PC-3 (cell line): ENCODE measurements at regions not wholly inside any gene's neighbourhood (a gene's known extent, or its start where the extent isn't known, plus 50 kb on each side); places are given as distances from the start of the nearest gene placed in this dataset.

Experiments
- ATAC-seq: fragments of 200-7000 bp; cut with Tn5 transposase; 2 replicates; pipeline ENCODE4 v1.9.1; 2020; ENCODE audit warnings: mild to moderate bottlenecking, moderate library complexity
- BruUV-seq: library from RNA; stranded (reverse); fragments of 400-500 nt; replicated peaks from 2 replicates; lab custom pipeline; 2021; lab: Mats Ljungman, UMichigan
- CTCF ChIA-PET: fragments of 300-600 bp; sonication (Branson Sonifier 250); formaldehyde crosslinking; loops from one replicate; lab custom pipeline; 2022; ENCODE audit warnings: antibody characterized with exemption; lab: Charles Lee
- POLR2A ChIA-PET: fragments of 300-600 bp; sonication (Branson Sonifier 250); formaldehyde crosslinking; loops from one replicate; lab custom pipeline; 2022; ENCODE audit warnings: antibody characterized with exemption; ENCODE audit not compliant: unreplicated experiment; lab: Charles Lee
- DNase-seq: peaks from one replicate; pipeline ENCODE4 v3.0.0-alpha.2; 2015
- H2AFZ ChIP-seq: fragments of 300-600 bp; sonication (generic); 2 replicates; pipeline ENCODE4 v1.6.0; 2016; ENCODE audit warnings: antibody characterized with exemption, low read length
- H3F3A ChIP-seq: fragments of 300-600 bp; sonication (generic); one replicate; pipeline ENCODE4 v1.6.0; 2017; ENCODE audit warnings: antibody characterized with exemption, low read length, control low read depth, mild to moderate bottlenecking; ENCODE audit not compliant: unreplicated experiment
- H3K27ac ChIP-seq: fragments of 300-600 bp; sonication (generic); 2 replicates; pipeline ENCODE4 v1.5.1; 2016; ENCODE audit warnings: mild to moderate bottlenecking, low read length
- H3K27me3 ChIP-seq: fragments of 300-600 bp; sonication (generic); 2 replicates; pipeline ENCODE4 v1.6.1; 2016; ENCODE audit warnings: low read length, mixed read lengths
- H3K36me3 ChIP-seq: fragments of 300-600 bp; sonication (generic); 2 replicates; pipeline ENCODE4 v1.6.1; 2016; ENCODE audit warnings: low read depth, mixed run types, low read length, mixed read lengths
- H3K4me1 ChIP-seq: fragments of 300-600 bp; sonication (generic); 2 replicates; pipeline ENCODE4 v1.5.1; 2016; ENCODE audit warnings: low read length; ENCODE audit not compliant: insufficient read depth
- H3K4me2 ChIP-seq: fragments of 300-600 bp; sonication (generic); 2 replicates; pipeline ENCODE4 v1.6.0; 2016; ENCODE audit warnings: low read length
- H3K4me3 ChIP-seq: fragments of 300-600 bp; sonication (generic); 2 replicates; pipeline ENCODE4 v1.5.1; 2016; ENCODE audit warnings: mild to moderate bottlenecking, low read length, mixed read lengths
- H3K79me2 ChIP-seq: fragments of 300-600 bp; sonication (generic); 2 replicates; pipeline ENCODE4 v1.6.1; 2017; ENCODE audit warnings: low read length, mixed read lengths
- H3K9ac ChIP-seq: fragments of 300-600 bp; sonication (generic); 2 replicates; pipeline ENCODE4 v1.6.0; 2016; ENCODE audit warnings: mild to moderate bottlenecking, low read length
- H3K9me2 ChIP-seq: fragments of 300-600 bp; sonication (generic); replicated peaks from 2 replicates; pipeline ENCODE4 v1.6.1; 2016; ENCODE audit warnings: mixed run types, low read length, mixed read lengths
- H3K9me3 ChIP-seq: fragments of 300-600 bp; sonication (generic); 2 replicates; pipeline ENCODE4 v1.6.1; 2016; ENCODE audit warnings: low read length, mixed read lengths
- H4K20me1 ChIP-seq: fragments of 300-600 bp; sonication (generic); 2 replicates; pipeline ENCODE4 v1.6.1; 2016; ENCODE audit warnings: low read length, mixed read lengths
- CTCF ChIP-seq: fragments of 300-600 bp; sonication (generic); conservative IDR thresholded peaks from 2 replicates; pipeline ENCODE4 v1.5.1; 2017; ENCODE audit warnings: antibody characterized with exemption, low read depth, mild to moderate bottlenecking, low read length
- EZH2 ChIP-seq: fragments of 300-600 bp; sonication (generic); IDR thresholded peaks from one replicate; pipeline ENCODE4 v1.6.1; 2017; ENCODE audit warnings: antibody characterized with exemption, mild to moderate bottlenecking, low read length; ENCODE audit not compliant: unreplicated experiment
- EZH2phosphoT487 ChIP-seq: fragments of 300-600 bp; sonication (generic); IDR thresholded peaks from 2 replicates; pipeline ENCODE4 v1.6.1; 2018; ENCODE audit warnings: mild to moderate bottlenecking, antibody characterized with exemption, low read length, borderline replicate concordance
- intact Hi-C: fragments of 100-400 bp; cut with micrococcal nuclease; formaldehyde crosslinking; loops from 2 replicates; pipeline ENCODE4 v1.9.0; 2023

GRCh38 chr5:92800365-92800764 is 780.7 kb downstream of the NR2F1-AS1 start:
- Histone ChIP-seq H3K9me3 (no peaks in the 10 kb centered on the region), H3K27ac (no peak overlapping the region), H3K4me1 (no peaks in the 10 kb centered on the region), H3K9ac (no peak overlapping the region), H3K79me2 (no peaks in the 10 kb centered on the region), H3K4me3 (no peak overlapping the region), H4K20me1 (no peaks in the 10 kb centered on the region), H3K9me2 (no peaks in the 10 kb centered on the region), H3F3A (no peaks in the 10 kb centered on the region), H3K27me3 (no peaks in the 10 kb centered on the region), H3K36me3 (no peaks in the 10 kb centered on the region), H3K4me2 (no peak overlapping the region), H2AFZ (no peak overlapping the region)
- no peak for DNase-seq
- intact Hi-C loops: no loop called here
- TF ChIP-seq CTCF (no peak), EZH2 (no peak), EZH2phosphoT487 (no peak)
- peak; percentile 48 for ATAC-seq
- ChIA-PET POLR2A (no interaction called here), CTCF (no interaction called here)
- no TSS peak for BruUV-seq

- DNase-seq: no peak
- BruUV-seq: no TSS peak
- H3K4me3 ChIP-seq: no peak overlapping the region
- ChIA-PET POLR2A (no interaction called here), CTCF (no interaction called here)
- H3K79me2 ChIP-seq: no peaks in the 10 kb centered on the region
- H3F3A ChIP-seq: no peaks in the 10 kb centered on the region
- no peaks in the 10 kb centered on the region for H3K9me3 ChIP-seq
- no peak overlapping the region for H2AFZ ChIP-seq
- H3K36me3 ChIP-seq: no peaks in the 10 kb centered on the region
- TF ChIP-seq CTCF (no peak), EZH2phosphoT487 (no peak), EZH2 (no peak)
- no peak overlapping the region for H3K27ac ChIP-seq
- no peaks in the 10 kb centered on the region for H3K9me2 ChIP-seq
- H4K20me1 ChIP-seq: no peaks in the 10 kb centered on the region
- H3K4me2 ChIP-seq: no peak overlapping the region
- H3K27me3 ChIP-seq: no peaks in the 10 kb centered on the region
- H3K9ac ChIP-seq: no peak overlapping the region
- intact Hi-C loops: no loop called here
- no peak for ATAC-seq
- no peaks in the 10 kb centered on the region for H3K4me1 ChIP-seq
These were observed 785.4 kb downstream of the NR2F1-AS1 start for GRCh38 chr5:92795633-92796032.

GRCh38 chr5:92780057-92780456 is 801.0 kb downstream of the NR2F1-AS1 start:
- Histone ChIP-seq H3K4me1 (peaks cover 10% of the 10 kb centered on the region; the same call in 1 of the 2 replicates), H3K4me2 (no peak overlapping the region), H3K4me3 (no peak overlapping the region), H2AFZ (no peak overlapping the region), H3K36me3 (no peaks in the 10 kb centered on the region), H4K20me1 (no peaks in the 10 kb centered on the region), H3K9ac (no peak overlapping the region), H3K27me3 (no peaks in the 10 kb centered on the region), H3K9me2 (no peaks in the 10 kb centered on the region), H3K9me3 (no peaks in the 10 kb centered on the region), H3K79me2 (no peaks in the 10 kb centered on the region), H3K27ac (no peak overlapping the region), H3F3A (no peaks in the 10 kb centered on the region)
- intact Hi-C loops: no loop called here
- POLR2A ChIA-PET: no interaction called here
- TF ChIP-seq EZH2phosphoT487 (no peak), EZH2 (no peak), CTCF (no peak)
- no peak for ATAC-seq
- CTCF ChIA-PET: no interaction called here
- DNase-seq: no peak
- no TSS peak for BruUV-seq
